SK-N-SH (cell line): ENCODE measurements at regions not wholly inside any gene's neighbourhood (a gene's known extent, or its start where the extent isn't known, plus 50 kb on each side); places are given as distances from the start of the nearest gene placed in this dataset.

ENCODE experiments used
- CTCF ChIA-PET: fragments of 300-600, 350-600 bp; formaldehyde crosslinking; extraction: SDS; loops from one replicate; lab custom pipeline; 2021; lab: Yijun Ruan, JAX
- POLR2A ChIA-PET: fragments of 350-600 bp; sonication (Branson Sonifier 250); formaldehyde crosslinking; extraction: SDS; loops from one replicate; lab custom pipeline; 2020; ENCODE audit warnings: antibody characterized with exemption, inconsistent platforms; lab: Yijun Ruan, JAX
- DNase-seq: peaks from one replicate; pipeline ENCODE4 v3.0.0; 2012
- H2AFZ ChIP-seq: fragments of 200-600 bp; sonication (generic); 2 replicates; pipeline ENCODE4 v1.8.1; 2016; ENCODE audit warnings: antibody characterized with exemption, mild to moderate bottlenecking, low read depth
- H3F3A ChIP-seq: fragments of 200-600 bp; sonication (generic); replicated peaks from 2 replicates; pipeline ENCODE3; 2016; ENCODE audit warnings: antibody characterized with exemption, mild to moderate bottlenecking; ENCODE audit not compliant: insufficient read depth
- H3K27ac ChIP-seq, 2 experiments: fragments of 200-500 bp in 1 of 2; fragments of 200-600 bp in 1 of 2; sonication (Bioruptor generic) in 1 of 2; sonication (generic), shearing (Covaris generic) in 1 of 2; 2 replicates each; pipeline versions ENCODE4 v1.5.1 to v1.6.1; 2014 to 2016; ENCODE audit warnings: low read depth in 2 of 2, inconsistent platforms in 1 of 2, low read length in 1 of 2, mild to moderate bottlenecking in 1 of 2, mixed read lengths in 1 of 2
- H3K27me3 ChIP-seq: fragments of 200-600 bp; sonication (generic), shearing (Covaris generic); 2 replicates; pipeline ENCODE4 v1.6.1; 2016; ENCODE audit warnings: mixed run types; ENCODE audit not compliant: insufficient read depth
- H3K36me3 ChIP-seq, 2 experiments: fragments of 200-500 bp in 1 of 2; fragments of 200-600 bp in 1 of 2; sonication (Bioruptor generic) in 1 of 2; sonication (generic) in 1 of 2; replicated peaks in 1 of 2; 2 replicates each; pipeline versions ENCODE3 to v1.5.1; 2014 to 2016; ENCODE audit warnings: low read length in 1 of 2, mild to moderate bottlenecking in 1 of 2; ENCODE audit not compliant: insufficient read depth in 2 of 2, control insufficient read depth in 1 of 2
- H3K4me1 ChIP-seq, 2 experiments: fragments of 200-500 bp in 1 of 2; fragments of 200-600 bp in 1 of 2; sonication (Bioruptor generic) in 1 of 2; sonication (generic), shearing (Covaris generic) in 1 of 2; 2 replicates each; pipeline versions ENCODE4 v1.5.1 to v1.6.1; 2014 to 2016; ENCODE audit warnings: low read depth in 1 of 2, low read length in 1 of 2, mixed run types in 1 of 2; ENCODE audit not compliant: insufficient read depth in 2 of 2, control insufficient read depth in 1 of 2
- H3K4me2 ChIP-seq: fragments of 200-600 bp; sonication (generic), shearing (Covaris generic); 2 replicates; pipeline ENCODE4 v1.6.1; 2017; ENCODE audit warnings: mixed run types
- H3K4me3 ChIP-seq, 2 experiments: fragments of 200-500 bp in 1 of 2; fragments of 200-600 bp in 1 of 2; sonication (Bioruptor generic) in 1 of 2; sonication (generic), shearing (Covaris generic) in 1 of 2; 2 replicates each; pipeline versions ENCODE4 v1.5.1 to v1.8.1; 2014 to 2016; ENCODE audit warnings: low read depth in 2 of 2, inconsistent platforms in 1 of 2, low read length in 1 of 2, mild to moderate bottlenecking in 1 of 2, mixed read lengths in 1 of 2, moderate library complexity in 1 of 2
- H3K79me2 ChIP-seq: fragments of 200-600 bp; sonication (generic); 2 replicates; pipeline ENCODE4 v1.8.1; 2017; ENCODE audit warnings: mild to moderate bottlenecking; ENCODE audit not compliant: insufficient read depth
- H3K9ac ChIP-seq: fragments of 200-600 bp; sonication (generic); 2 replicates; pipeline ENCODE4 v1.6.1; 2017; ENCODE audit warnings: mixed run types
- H3K9me2 ChIP-seq: fragments of 200-600 bp; sonication (generic); 2 replicates; pipeline ENCODE4 v1.6.1; 2017; ENCODE audit warnings: mixed run types
- H3K9me3 ChIP-seq: fragments of 200-600 bp; sonication (generic); 2 replicates; pipeline ENCODE4 v1.6.1; 2017; ENCODE audit warnings: mixed run types, mild to moderate bottlenecking, moderate library complexity
- H4K20me1 ChIP-seq: fragments of 200-600 bp; sonication (generic); 2 replicates; pipeline ENCODE4 v1.6.1; 2017; ENCODE audit warnings: mild to moderate bottlenecking, mixed run types; ENCODE audit not compliant: insufficient read depth
- FOXJ3 ChIP-seq: sonication (generic); formaldehyde crosslinking; IDR thresholded peaks from 2 replicates; pipeline ENCODE4 v1.5.1; 2020; ENCODE audit warnings: mild to moderate bottlenecking, missing genetic modification reagents
- GATA2 ChIP-seq: sonication (generic); formaldehyde crosslinking; IDR thresholded peaks from 2 replicates; pipeline ENCODE4 v1.5.0; 2020; ENCODE audit warnings: mild to moderate bottlenecking, missing genetic modification reagents
- JUND ChIP-seq: IDR thresholded peaks from 2 replicates; pipeline ENCODE4 v1.4.0; 2012
- MXI1 ChIP-seq: IDR thresholded peaks from 2 replicates; pipeline ENCODE4 v1.6.1; 2012; ENCODE audit warnings: mild to moderate bottlenecking, low read depth, low read length, improper control_type of control experiment
- RCOR1 ChIP-seq: fragments of 150-350 bp; IDR thresholded peaks from 2 replicates; pipeline ENCODE4 v1.6.1; 2017; ENCODE audit warnings: antibody characterized with exemption, low read length
- TCF12 ChIP-seq: IDR thresholded peaks from 2 replicates; pipeline ENCODE4 v1.4.0; 2012
- USF1 ChIP-seq: IDR thresholded peaks from 2 replicates; pipeline ENCODE4 v1.4.0; 2012; ENCODE audit warnings: low read depth, borderline replicate concordance
- USF2 ChIP-seq: fragments of 150-350 bp; IDR thresholded peaks from 2 replicates; pipeline ENCODE4 v1.6.1; 2017; ENCODE audit warnings: antibody characterized with exemption, low read length, low read depth, borderline replicate concordance
- WGBS: methylation state at CpG from one replicate; pipeline ENCODE4 v1.1.6; 2017; ENCODE audit warnings: low lambda C conversion rate; 5-methylcytosine and 5-hydroxymethylcytosine counted together

- ChIA-PET POLR2A (no interaction called here), CTCF (no interaction called here)
- Histone ChIP-seq H3K79me2 (no peaks in the 10 kb centered on the region), H2AFZ (no peak overlapping the region), H3K9ac (no peak overlapping the region), H3F3A (no peaks in the 10 kb centered on the region), H3K4me3 (no peak overlapping the region), H3K27me3 (no peaks in the 10 kb centered on the region), H4K20me1 (no peaks in the 10 kb centered on the region), H3K9me2 (no peaks in the 10 kb centered on the region), H3K4me1 (no peaks in the 10 kb centered on the region), H3K9me3 (no peaks in the 10 kb centered on the region), H3K4me2 (no peak overlapping the region), H3K36me3 (no peaks in the 10 kb centered on the region), H3K27ac (no peak overlapping the region)
- WGBS, result 48% methylated on average over 5 of the region's 5 CpGs
- TF ChIP-seq USF1 (no peak), TCF12 (no peak)
- no peak for DNase-seq
Observed at GRCh38 chr15:88752501-88752900, 50.7 kb upstream of the ACAN start.

- Histone ChIP-seq H3K9me3 (no peaks in the 10 kb centered on the region), H3K36me3 (no peaks in the 10 kb centered on the region), H3K9ac (no peak overlapping the region), H3F3A (no peaks in the 10 kb centered on the region), H4K20me1 (no peaks in the 10 kb centered on the region), H3K9me2 (no peaks in the 10 kb centered on the region), H3K4me3 (no peak overlapping the region), H3K4me2 (no peak overlapping the region), H3K27ac (no peak overlapping the region), H3K4me1 (no peaks in the 10 kb centered on the region), H3K27me3 (no peaks in the 10 kb centered on the region), H3K79me2 (no peaks in the 10 kb centered on the region), H2AFZ (no peak overlapping the region)
- TF ChIP-seq FOXJ3 (CRISPR knock-in tag), result no peak
- no peak for TF ChIP-seq USF2
- no peak for TF ChIP-seq MXI1
- no peak for TF ChIP-seq USF1
- no peak for TF ChIP-seq RCOR1
- TF ChIP-seq JUND, result no peak
- no peak for TF ChIP-seq GATA2
- no peak for DNase-seq
- ChIA-PET POLR2A (no interaction called here), CTCF (no interaction called here)
Observed at GRCh38 chr15:88752951-88753350, 50.3 kb upstream of the ACAN start.
